Caco-2 (cell line): ENCODE measurements at regions not wholly inside any gene's neighbourhood (a gene's known extent, or its start where the extent isn't known, plus 50 kb on each side); places are given as distances from the start of the nearest gene placed in this dataset.
A peak's percentile ranks its signal among the peaks of the same experiment; 100 is the strongest.

Experiments used
- BruUV-seq: library from RNA; stranded (reverse); fragments of 400-500 nt; replicated peaks from 2 replicates; lab custom pipeline; 2021; lab: Mats Ljungman, UMichigan
- CTCF ChIA-PET: fragments of 300-600 bp; sonication (Branson Sonifier 250); formaldehyde crosslinking; loops from one replicate; lab custom pipeline; 2022; ENCODE audit warnings: antibody characterized with exemption; lab: Charles Lee
- POLR2A ChIA-PET: fragments of 300-600 bp; sonication (Branson Sonifier 250); formaldehyde crosslinking; loops from one replicate; lab custom pipeline; 2022; ENCODE audit warnings: antibody characterized with exemption; lab: Charles Lee
- DNase-seq, 2 experiments: peaks; one replicate each; pipeline versions ENCODE4 v3.0.0 to v3.0.0-alpha.2; 2020 to 2022
- H3K27me3 ChIP-seq: replicated peaks from 2 replicates; pipeline ENCODE4 v1.6.0; 2011; ENCODE audit warnings: low read length; ENCODE audit not compliant: control insufficient read depth, insufficient read depth
- H3K36me3 ChIP-seq: 2 replicates; pipeline ENCODE4 v1.5.1; 2011; ENCODE audit warnings: low read length; ENCODE audit not compliant: control insufficient read depth, insufficient read depth
- H3K4me1 ChIP-seq: fragments of 250-450 bp; sonication (Bioruptor Pico); 2 replicates; pipeline ENCODE4 v1.5.1; 2020; ENCODE audit warnings: mild to moderate bottlenecking
- H3K4me3 ChIP-seq: 2 replicates; pipeline ENCODE4 v1.5.1; 2011; ENCODE audit warnings: low read depth, mild to moderate bottlenecking, control low read depth, low read length
- H3K9me3 ChIP-seq: fragments of 250-450 bp; sonication (Bioruptor Pico); 2 replicates; pipeline ENCODE4 v1.5.1; 2020; ENCODE audit warnings: mild to moderate bottlenecking, moderate library complexity
- H3K27ac Mint-ChIP-seq: one replicate; pipeline ENCODE4 v1.8.0; 2022; ENCODE audit warnings: mixed read lengths; ENCODE audit not compliant: unreplicated experiment
- H3K27me3 Mint-ChIP-seq: one replicate; pipeline ENCODE4 v1.8.0; 2022; ENCODE audit warnings: mixed read lengths; ENCODE audit not compliant: insufficient read depth, unreplicated experiment
- H3K36me3 Mint-ChIP-seq: one replicate; pipeline ENCODE4 v1.8.0; 2022; ENCODE audit warnings: mild to moderate bottlenecking, mixed read lengths; ENCODE audit not compliant: insufficient read depth, unreplicated experiment
- H3K4me1 Mint-ChIP-seq: one replicate; pipeline ENCODE4 v1.8.0; 2022; ENCODE audit warnings: low read depth, mixed read lengths; ENCODE audit not compliant: unreplicated experiment
- H3K4me3 Mint-ChIP-seq: one replicate; pipeline ENCODE4 v1.8.0; 2022; ENCODE audit warnings: mild to moderate bottlenecking, moderate library complexity, mixed read lengths; ENCODE audit not compliant: unreplicated experiment
- H3K9me3 Mint-ChIP-seq: one replicate; pipeline ENCODE4 v1.8.0; 2022; ENCODE audit warnings: mixed read lengths; ENCODE audit not compliant: unreplicated experiment
- CTCF ChIP-seq, 2 experiments: fragments of 200-600 bp in 1 of 2; IDR thresholded peaks; 1 replicate in 1 of 2; 2 replicates in 1 of 2; pipeline versions ENCODE4 v1.5.1 to v1.8.0; 2011 to 2022; ENCODE audit warnings: antibody characterized with exemption in 1 of 2, control low read depth in 1 of 2, inconsistent platforms in 1 of 2, low read depth in 1 of 2, low read length in 1 of 2, mild to moderate bottlenecking in 1 of 2, moderate library complexity in 1 of 2; ENCODE audit not compliant: insufficient read depth in 1 of 2, severe bottlenecking in 1 of 2, unreplicated experiment in 1 of 2
- intact Hi-C: fragments of 100-400 bp; cut with micrococcal nuclease; formaldehyde crosslinking; loops from one replicate; pipeline ENCODE4 v1.10.0; 2022; ENCODE audit not compliant: unreplicated experiment

GRCh38 chr12:14157088-14157747 is 175.8 kb upstream of the GRIN2B start:
- ChIA-PET POLR2A (no interaction called here), CTCF (no interaction called here)
- Mint-ChIP-seq H3K9me3 (peaks cover 25% of the 10 kb centered on the region), H3K4me3 (no peak overlapping the region), H3K36me3 (peaks cover 6% of the 10 kb centered on the region), H3K27me3 (peaks cover 4% of the 10 kb centered on the region), H3K27ac (no peak overlapping the region), H3K4me1 (peaks cover 6% of the 10 kb centered on the region)
- no peak for TF ChIP-seq CTCF (IDR thresholded peaks at IDR 0.05; ENCODE audit: insufficient read depth in 1 of 2, low read depth in 1 of 2, low read length in 1 of 2, severe bottlenecking in 1 of 2, unreplicated experiment in 1 of 2)
- BruUV-seq: no TSS peak
- H3K4me3 ChIP-seq: no peak overlapping the region
- H3K36me3 ChIP-seq: no peaks in the 10 kb centered on the region
- H3K9me3 ChIP-seq: no peaks in the 10 kb centered on the region
- intact Hi-C loops: no loop called here
- no peaks in the 10 kb centered on the region for H3K27me3 ChIP-seq
- H3K4me1 ChIP-seq: no peaks in the 10 kb centered on the region
- DNase-seq: no peak

GRCh38 chr12:14164266-14164665 is 182.9 kb upstream of the GRIN2B start:
- CTCF ChIA-PET: no interaction called here
- no TSS peak for BruUV-seq
- Mint-ChIP-seq H3K36me3 (no peaks in the 10 kb centered on the region), H3K27ac (no peak overlapping the region), H3K27me3 (no peaks in the 10 kb centered on the region), H3K4me3 (no peak overlapping the region), H3K9me3 (peaks cover 6% of the 10 kb centered on the region), H3K4me1 (no peaks in the 10 kb centered on the region)
- H3K4me3 ChIP-seq: no peak overlapping the region
- TF ChIP-seq CTCF (IDR thresholded peaks at IDR 0.05; ENCODE audit: insufficient read depth in 1 of 2, low read depth in 1 of 2, low read length in 1 of 2, severe bottlenecking in 1 of 2, unreplicated experiment in 1 of 2): no peak
- no peaks in the 10 kb centered on the region for H3K27me3 ChIP-seq
- H3K36me3 ChIP-seq: no peaks in the 10 kb centered on the region
- no peaks in the 10 kb centered on the region for H3K4me1 ChIP-seq
- DNase-seq: no peak
- intact Hi-C loops: no loop called here
- no peaks in the 10 kb centered on the region for H3K9me3 ChIP-seq
- POLR2A ChIA-PET: no interaction called here

- peaks cover 6% of the 10 kb centered on the region for H3K9me3 Mint-ChIP-seq
- ChIA-PET CTCF (interaction anchor here (0.6 to 1.5 kb wide), 18 partner anchors 16 to 911 kb away, joined by 3 to 13 read pairs (median 4); partner anchors contain the start of gene ATF7IP), POLR2A (no interaction called here)
- H3K36me3 ChIP-seq: no peaks in the 10 kb centered on the region
- TF ChIP-seq CTCF (IDR thresholded peaks at IDR 0.05; ENCODE audit: insufficient read depth in 1 of 2, low read depth in 1 of 2, low read length in 1 of 2, severe bottlenecking in 1 of 2, unreplicated experiment in 1 of 2): peak; percentile 97 to 98
- no peak overlapping the region for H3K4me3 ChIP-seq
- no peak overlapping the region for H3K27ac Mint-ChIP-seq
- no peaks in the 10 kb centered on the region for H3K9me3 ChIP-seq
- no peaks in the 10 kb centered on the region for H3K4me1 ChIP-seq
- H3K27me3 Mint-ChIP-seq: peaks cover 3% of the 10 kb centered on the region
- intact Hi-C loops: loop anchor here (1.0 to 5.0 kb wide), 9 partner anchors 56 to 910 kb away; partner anchors contain the start of gene GRIN2B
- DNase-seq: peak; percentile 64 to 80
- no peaks in the 10 kb centered on the region for H3K36me3 Mint-ChIP-seq
- BruUV-seq: no TSS peak
- no peak overlapping the region for H3K4me3 Mint-ChIP-seq
- H3K27me3 ChIP-seq: no peaks in the 10 kb centered on the region
- H3K4me1 Mint-ChIP-seq: no peaks in the 10 kb centered on the region
Observed at GRCh38 chr12:14167005-14167628, 185.7 kb upstream of the GRIN2B start.
